ENCODE measurements at regions not wholly inside any gene's neighbourhood (a gene's known extent, or its start where the extent isn't known, plus 50 kb on each side); places are given as distances from the start of the nearest gene placed in this dataset.
"Not testable (repeated sequence)": the region's sequence is repeated elsewhere in the genome, so short reads cannot be mapped to it uniquely, and the experiment has no call there.

- Histone ChIP-seq H3K36me3 (no peaks in the 10 kb centered on the region), H3K27ac (replicated peaks) (no peak overlapping the region), H3K9me3 (replicated peaks) (peaks cover 25% of the 10 kb centered on the region), H3K27me3 (ENCODE audit: low read depth) (no peaks in the 10 kb centered on the region), H3K4me3 (no peak overlapping the region), H3K4me1 (no peaks in the 10 kb centered on the region)
- TF ChIP-seq, protein P1, sequence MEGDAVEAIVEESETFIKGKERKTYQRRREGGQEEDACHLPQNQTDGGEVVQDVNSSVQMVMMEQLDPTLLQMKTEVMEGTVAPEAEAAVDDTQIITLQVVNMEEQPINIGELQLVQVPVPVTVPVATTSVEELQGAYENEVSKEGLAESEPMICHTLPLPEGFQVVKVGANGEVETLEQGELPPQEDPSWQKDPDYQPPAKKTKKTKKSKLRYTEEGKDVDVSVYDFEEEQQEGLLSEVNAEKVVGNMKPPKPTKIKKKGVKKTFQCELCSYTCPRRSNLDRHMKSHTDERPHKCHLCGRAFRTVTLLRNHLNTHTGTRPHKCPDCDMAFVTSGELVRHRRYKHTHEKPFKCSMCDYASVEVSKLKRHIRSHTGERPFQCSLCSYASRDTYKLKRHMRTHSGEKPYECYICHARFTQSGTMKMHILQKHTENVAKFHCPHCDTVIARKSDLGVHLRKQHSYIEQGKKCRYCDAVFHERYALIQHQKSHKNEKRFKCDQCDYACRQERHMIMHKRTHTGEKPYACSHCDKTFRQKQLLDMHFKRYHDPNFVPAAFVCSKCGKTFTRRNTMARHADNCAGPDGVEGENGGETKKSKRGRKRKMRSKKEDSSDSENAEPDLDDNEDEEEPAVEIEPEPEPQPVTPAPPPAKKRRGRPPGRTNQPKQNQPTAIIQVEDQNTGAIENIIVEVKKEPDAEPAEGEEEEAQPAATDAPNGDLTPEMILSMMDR (IDR thresholded peaks at IDR 0.05; ENCODE audit: borderline replicate concordance), result no peak
- intact Hi-C loops (cut with micrococcal nuclease), result no loop called here
- DNase-seq, result no peak
These were observed 348.0 kb upstream of the CDH18 start for GRCh38 chr5:20335978-20336377.

GRCh38 chr5:20331826-20332225 lies 343.8 kb upstream of the CDH18 start:
- TF ChIP-seq, protein P1 (IDR thresholded peaks at IDR 0.05; ENCODE audit: borderline replicate concordance), result no peak
- H3K27ac ChIP-seq (replicated peaks), result no peak overlapping the region
- H3K36me3 ChIP-seq, result no peaks in the 10 kb centered on the region
- peaks cover 7% of the 10 kb centered on the region for H3K9me3 ChIP-seq (replicated peaks)
- no peak overlapping the region for H3K4me3 ChIP-seq
- H3K4me1 ChIP-seq, result no peaks in the 10 kb centered on the region
- no peak for DNase-seq
- intact Hi-C loops (cut with micrococcal nuclease), result no loop called here
- no peaks in the 10 kb centered on the region for H3K27me3 ChIP-seq (ENCODE audit: low read depth)

- intact Hi-C loops (cut with micrococcal nuclease), result no loop called here
- Histone ChIP-seq H3K9me3 (replicated peaks) (peaks cover 4% of the 10 kb centered on the region), H3K27me3 (ENCODE audit: low read depth) (no peaks in the 10 kb centered on the region), H3K27ac (replicated peaks) (no peak overlapping the region), H3K4me1 (no peaks in the 10 kb centered on the region), H3K4me3 (no peak overlapping the region), H3K36me3 (no peaks in the 10 kb centered on the region)
- TF ChIP-seq, protein P1 (IDR thresholded peaks at IDR 0.05; ENCODE audit: borderline replicate concordance), result no peak
- DNase-seq, result no peak
These were observed 335.3 kb upstream of the CDH18 start for GRCh38 chr5:20323323-20323722.

DNA sequence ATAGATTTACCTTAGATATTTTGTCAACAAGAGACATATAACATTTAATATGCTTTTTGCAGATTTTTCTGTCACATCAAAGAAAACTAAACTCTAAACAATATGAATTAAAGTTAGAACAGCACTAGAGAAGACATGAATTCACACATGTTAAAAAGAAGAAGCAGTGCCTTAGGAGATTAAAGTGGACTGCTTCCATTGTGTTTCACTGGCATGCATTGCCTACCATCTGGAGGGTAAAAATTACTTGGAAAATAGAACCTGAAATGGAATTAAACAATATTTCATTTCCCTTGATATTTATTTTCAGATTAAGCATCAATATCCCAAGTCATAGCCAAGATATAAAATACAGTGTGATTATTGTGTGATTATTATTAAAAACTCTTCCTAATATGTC lies 319.4 kb upstream of the CDH18 start:
- intact Hi-C loops (cut with micrococcal nuclease), result no loop called here
- H3K4me3 ChIP-seq, result no peak overlapping the region
- H3K36me3 ChIP-seq, result no peaks in the 10 kb centered on the region
- DNase-seq, result no peak
- TF ChIP-seq, protein P1 (IDR thresholded peaks at IDR 0.05; ENCODE audit: borderline replicate concordance), result no peak
- peaks cover 24% of the 10 kb centered on the region for H3K9me3 ChIP-seq (replicated peaks)
- no peaks in the 10 kb centered on the region for H3K4me1 ChIP-seq
- H3K27me3 ChIP-seq (ENCODE audit: low read depth), result no peaks in the 10 kb centered on the region
- H3K27ac ChIP-seq (replicated peaks), result no peak overlapping the region

GRCh38 chr5:20305463-20305862 lies 317.5 kb upstream of the CDH18 start:
- no peaks in the 10 kb centered on the region for H3K4me1 ChIP-seq
- H3K27ac ChIP-seq (replicated peaks), result no peak overlapping the region
- H3K9me3 ChIP-seq (replicated peaks), result peaks cover 15% of the 10 kb centered on the region
- DNase-seq, result no peak
- no peaks in the 10 kb centered on the region for H3K27me3 ChIP-seq (ENCODE audit: low read depth)
- TF ChIP-seq, protein P1 (IDR thresholded peaks at IDR 0.05; ENCODE audit: borderline replicate concordance), result no peak
- no peak overlapping the region for H3K4me3 ChIP-seq
- intact Hi-C loops (cut with micrococcal nuclease), result no loop called here
- no peaks in the 10 kb centered on the region for H3K36me3 ChIP-seq

DNA sequence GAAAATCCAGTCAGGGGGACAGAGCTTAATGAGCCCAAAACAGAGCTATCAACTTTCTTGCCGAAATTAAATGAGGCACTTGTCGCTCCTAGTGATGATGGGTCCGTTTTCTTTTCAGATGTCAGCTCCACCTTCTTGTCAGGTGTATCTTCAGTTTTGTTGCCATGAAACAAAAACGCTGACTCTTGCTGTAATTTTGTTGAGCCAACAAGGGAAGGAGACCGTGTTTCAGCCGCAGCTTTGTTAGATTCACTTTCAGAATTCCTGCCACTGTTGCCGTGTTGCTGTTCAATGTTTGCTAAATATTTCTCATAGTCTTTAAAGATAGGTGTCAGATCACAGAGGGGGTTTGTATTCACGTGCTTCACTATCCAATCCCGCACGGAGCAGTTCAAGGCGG lies 316.6 kb upstream of the CDH18 start:
- H3K27ac ChIP-seq (replicated peaks); H3K4me3 ChIP-seq; intact Hi-C loops (cut with micrococcal nuclease); H3K36me3 ChIP-seq; DNase-seq; H3K27me3 ChIP-seq (ENCODE audit: low read depth); H3K4me1 ChIP-seq: not testable (repeated sequence)
- H3K9me3 ChIP-seq (replicated peaks), result peaks cover 15% of the 10 kb centered on the region
